ENCODE measurements at regions not wholly inside any gene's neighbourhood (a gene's known extent, or its start where the extent isn't known, plus 50 kb on each side); places are given as distances from the start of the nearest gene placed in this dataset.

- no peak overlapping the region for H3K4me3 ChIP-seq (ENCODE audit: low read length)
- DNase-seq (ENCODE audit: low read depth, low spot score): no peak
Observed at GRCh38 chr1:43067233-43067745, 104.8 kb downstream of the EBNA1BP2 start.

GRCh38 chr1:43066578-43066977 is 105.5 kb downstream of the EBNA1BP2 start:
- no peak overlapping the region for H3K4me3 ChIP-seq (ENCODE audit: low read length)
- DNase-seq (ENCODE audit: low read depth, low spot score): no peak

DNA sequence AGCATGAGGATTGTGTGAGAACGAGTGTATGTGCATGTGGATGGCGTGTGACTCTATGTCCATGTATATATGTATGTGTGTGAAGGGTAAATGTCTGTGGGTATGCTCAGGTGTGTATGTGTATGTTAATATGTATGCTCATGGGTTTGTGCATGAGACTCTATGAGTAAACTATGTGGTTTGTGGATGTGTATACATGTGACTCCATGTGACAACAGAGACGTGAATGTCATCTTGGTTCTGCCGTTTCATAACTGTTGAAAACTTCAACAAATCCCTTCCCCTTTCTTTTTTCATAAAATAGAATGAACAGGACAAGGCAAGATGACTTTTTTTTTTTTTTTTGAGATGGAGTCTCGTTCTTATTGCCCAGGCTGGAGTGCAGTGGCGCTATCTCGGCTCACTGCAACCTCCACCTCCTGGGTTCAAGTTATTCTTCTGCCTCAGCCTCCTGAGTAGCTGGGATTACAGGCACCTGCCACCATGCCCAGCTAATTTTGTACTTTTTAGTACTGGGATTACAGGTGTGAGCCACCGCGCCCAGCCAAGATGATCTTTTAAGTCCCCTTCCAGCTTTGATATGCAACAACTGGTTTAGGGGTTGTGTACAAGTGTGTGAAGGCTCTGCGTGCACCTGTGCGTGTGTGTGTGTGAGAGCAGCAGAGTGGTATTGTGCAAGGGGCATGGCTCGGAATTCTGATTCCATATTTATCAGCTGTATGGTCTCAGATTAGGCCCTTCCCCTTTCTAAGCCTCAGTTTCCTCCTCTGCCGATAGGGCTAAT is 106.3 kb downstream of the EBNA1BP2 start:
- no peak for DNase-seq (ENCODE audit: low read depth, low spot score)
- no peak overlapping the region for H3K4me3 ChIP-seq (ENCODE audit: low read length)

GRCh38 chr1:43065191-43065590 is 106.5 kb upstream of the SLC2A1 start:
- DNase-seq (ENCODE audit: low read depth, low spot score): no peak
- no peak overlapping the region for H3K4me3 ChIP-seq (ENCODE audit: low read length)

DNA sequence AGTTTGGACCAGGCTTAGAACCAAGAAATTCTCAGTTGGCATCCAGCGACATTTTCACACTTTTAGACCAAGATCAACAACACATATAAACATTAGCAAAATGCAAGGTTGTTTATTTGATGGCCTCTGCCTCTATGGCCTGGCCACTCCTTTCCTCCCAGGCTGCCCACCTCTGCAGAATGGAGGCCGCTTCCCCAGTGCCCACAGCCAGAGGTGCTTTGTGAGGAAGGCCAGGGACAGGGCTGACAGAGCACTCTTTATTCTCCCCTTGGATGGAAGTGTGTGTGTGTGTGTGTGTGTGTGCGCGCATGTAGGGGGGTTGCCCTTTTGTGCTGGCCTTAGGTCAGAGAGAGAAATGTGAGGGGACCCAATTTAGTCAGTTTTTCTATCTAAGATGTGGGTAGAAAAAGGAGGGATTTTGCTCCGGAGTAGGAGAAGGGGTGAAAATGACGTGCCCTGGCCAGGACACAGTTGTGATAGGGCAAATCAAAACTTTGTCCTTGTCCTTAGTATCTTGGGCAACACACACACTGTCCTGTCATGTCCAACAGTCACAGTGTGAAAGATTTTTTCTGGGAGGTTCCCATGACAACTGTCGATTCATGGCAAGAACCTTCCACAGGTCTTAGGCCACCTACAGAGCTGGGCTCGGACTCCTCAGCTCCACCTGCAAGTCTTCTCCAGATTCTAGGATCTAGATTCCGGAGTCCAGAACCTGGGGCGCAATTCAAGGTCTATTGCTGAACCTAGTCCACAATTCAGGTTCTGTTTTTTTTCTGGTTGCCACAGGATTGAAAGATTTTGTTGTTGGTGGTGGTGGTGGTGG is 104.9 kb upstream of the SLC2A1 start:
- DNase-seq (ENCODE audit: low read depth, low spot score): no peak
- no peak overlapping the region for H3K4me3 ChIP-seq (ENCODE audit: low read length)

DNA sequence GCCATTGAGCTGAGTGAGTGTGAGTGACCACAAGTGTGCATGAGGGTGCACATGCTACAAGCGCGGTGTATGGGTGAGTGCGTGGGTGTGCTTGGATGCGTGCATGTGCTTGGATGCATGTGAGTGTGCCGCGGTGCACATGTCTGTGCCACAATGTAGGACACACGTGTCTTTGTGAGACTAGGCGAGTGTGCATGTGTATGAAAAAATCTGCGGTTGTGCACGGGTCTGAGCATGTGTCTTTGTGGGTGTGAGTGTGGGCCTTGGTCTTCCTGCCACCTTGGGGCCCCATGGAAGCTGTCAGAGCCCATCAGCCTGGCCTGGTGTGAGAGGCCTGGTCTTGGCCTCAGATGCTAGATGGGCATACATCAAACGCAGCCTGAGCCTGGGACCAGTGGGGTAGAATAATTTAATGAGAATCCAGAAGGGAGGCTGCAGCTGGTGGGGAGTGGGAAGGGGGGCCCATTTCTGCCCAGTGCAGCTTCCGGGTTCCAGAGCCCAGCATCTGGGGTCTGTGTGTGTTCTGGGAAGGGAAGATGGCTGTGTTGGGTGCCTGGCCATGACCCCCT is 103.9 kb upstream of the SLC2A1 start:
- no peak overlapping the region for H3K4me3 ChIP-seq (ENCODE audit: low read length)
- no peak for DNase-seq (ENCODE audit: low read depth, low spot score)

- H3K4me3 ChIP-seq (ENCODE audit: low read length): no peak overlapping the region
- no peak for DNase-seq (ENCODE audit: low read depth, low spot score)
Observed at GRCh38 chr1:43061757-43062156, 103.1 kb upstream of the SLC2A1 start.

DNA sequence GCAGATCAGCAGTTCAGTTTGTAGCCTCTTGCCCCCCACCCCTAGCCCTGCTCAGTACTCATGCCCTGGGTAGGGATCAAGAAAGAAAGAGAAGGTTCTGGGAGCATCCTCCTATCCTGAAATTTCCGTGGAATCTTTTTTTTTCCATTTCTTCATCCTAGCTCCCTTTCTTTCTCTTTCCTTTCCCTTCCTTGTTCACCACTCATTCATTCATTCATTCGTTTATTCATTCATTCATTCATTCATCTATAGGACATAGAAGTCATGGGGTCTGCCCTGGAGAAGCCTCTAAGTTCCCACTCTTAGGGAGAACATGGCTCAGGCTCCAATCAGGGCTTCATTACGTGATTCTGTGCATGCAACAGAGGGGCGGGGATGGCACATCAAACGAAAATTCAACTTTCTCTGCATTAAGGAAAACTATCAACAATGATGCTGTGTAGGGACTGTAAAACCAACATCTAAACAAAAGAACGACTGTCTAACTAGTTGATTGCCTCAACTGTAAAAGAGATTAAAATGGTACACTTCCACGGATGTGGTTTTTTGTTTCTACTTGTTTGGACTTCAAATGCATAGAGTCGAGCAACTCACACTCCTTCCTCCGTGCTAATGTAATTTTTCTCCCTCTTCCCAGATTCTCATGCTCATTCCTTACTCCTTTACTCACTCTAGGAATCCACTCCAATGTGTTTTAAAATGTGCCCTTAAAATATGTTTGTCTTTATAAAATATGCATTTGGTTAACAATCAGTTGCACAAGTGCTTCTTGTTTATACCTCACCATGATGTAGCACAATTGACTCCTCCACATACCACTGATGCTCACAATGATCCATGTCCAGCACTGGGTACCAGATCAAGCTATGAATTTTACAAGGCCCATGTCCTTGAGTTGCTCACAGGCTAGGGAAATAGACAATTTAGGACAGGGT is 101.2 kb upstream of the SLC2A1 start:
- DNase-seq (ENCODE audit: low read depth, low spot score): peak; percentile 37
- H3K4me3 ChIP-seq (ENCODE audit: low read length): no peak overlapping the region

GRCh38 chr1:43058545-43059360 is 100.1 kb upstream of the SLC2A1 start:
- no peak overlapping the region for H3K4me3 ChIP-seq (ENCODE audit: low read length)
- DNase-seq (ENCODE audit: low read depth, low spot score): no peak

DNA sequence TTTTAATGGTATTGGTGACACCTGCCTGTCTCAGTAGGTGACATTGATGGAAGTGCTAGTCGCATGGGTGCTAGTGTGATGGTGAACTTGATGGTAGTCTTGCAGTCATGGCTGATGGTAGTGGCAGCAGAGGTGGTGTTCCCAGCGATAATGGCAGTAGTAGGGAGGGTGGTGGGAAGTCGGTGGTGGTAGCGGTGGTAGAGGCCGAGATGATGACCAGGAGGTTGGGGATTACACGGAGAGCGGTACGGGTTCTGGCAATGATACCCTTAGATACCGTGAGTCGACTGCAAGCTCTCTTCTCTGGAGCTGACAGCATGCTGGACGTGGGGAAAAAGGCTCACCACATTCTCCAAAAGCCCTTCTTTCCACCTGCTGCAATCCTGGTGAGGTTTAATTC is 99.4 kb upstream of the SLC2A1 start:
- H3K4me3 ChIP-seq (ENCODE audit: low read length): no peak overlapping the region
- no peak for DNase-seq (ENCODE audit: low read depth, low spot score)

DNA sequence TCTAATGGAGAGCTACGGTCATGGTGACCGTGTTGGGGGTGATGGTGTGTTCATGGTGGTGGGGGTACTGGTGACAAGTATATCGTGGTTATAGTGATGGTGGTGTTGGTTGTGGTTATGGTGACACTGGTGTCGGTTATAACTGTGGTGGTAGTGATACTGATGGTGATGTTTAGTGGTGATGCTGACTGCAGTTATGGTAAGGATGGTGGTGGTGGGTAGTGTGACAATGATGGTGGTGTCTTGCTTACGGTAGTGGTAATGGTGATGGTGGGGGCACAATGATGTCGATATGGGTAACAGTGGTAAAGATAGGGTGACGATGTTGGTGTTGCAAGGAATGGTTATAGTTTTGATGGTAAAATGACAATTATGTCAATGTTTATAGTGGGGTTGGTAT is 98.9 kb upstream of the SLC2A1 start:
- DNase-seq (ENCODE audit: low read depth, low spot score): no peak
- H3K4me3 ChIP-seq (ENCODE audit: low read length): no peak overlapping the region

DNA sequence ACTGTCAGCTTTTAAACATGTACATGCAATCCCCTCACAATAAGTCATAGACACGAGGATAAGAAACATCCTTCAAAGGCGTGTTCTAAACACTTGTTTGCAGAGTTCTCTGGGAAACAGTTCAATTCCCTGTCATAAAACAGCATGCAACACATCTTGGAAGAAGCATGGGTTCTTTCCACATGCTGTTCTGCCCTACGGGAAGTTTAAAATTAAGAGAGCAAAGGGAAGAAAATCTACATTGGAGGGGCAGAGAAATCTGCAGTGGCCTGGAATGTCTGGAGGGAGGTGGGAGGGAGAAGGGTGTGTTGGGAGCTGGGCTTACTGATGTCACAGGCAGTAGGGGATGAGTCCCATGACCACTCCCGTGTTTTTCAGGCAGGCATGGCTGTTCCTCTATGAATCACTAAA is 98.3 kb upstream of the SLC2A1 start:
- no peak for DNase-seq (ENCODE audit: low read depth, low spot score)
- H3K4me3 ChIP-seq (ENCODE audit: low read length): no peak overlapping the region

DNA sequence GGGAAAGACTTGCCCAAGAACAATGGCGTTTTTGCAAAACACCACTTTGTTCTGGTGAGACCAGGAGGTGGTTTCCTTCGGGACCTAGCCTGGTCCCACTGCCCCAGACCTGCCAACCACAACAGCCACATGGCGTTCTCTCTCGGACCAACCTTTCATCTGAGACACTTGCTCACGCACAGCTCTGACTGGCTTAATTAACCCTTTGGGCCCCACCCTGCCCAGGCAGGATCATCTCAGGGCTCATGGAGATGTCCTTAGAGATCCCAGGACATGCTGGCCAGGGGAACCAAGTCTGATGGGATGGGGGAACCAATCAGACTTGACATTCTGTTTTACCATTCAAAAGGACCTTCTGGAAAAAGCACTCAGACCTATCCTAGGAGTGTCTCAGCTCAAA is 97.8 kb upstream of the SLC2A1 start:
- DNase-seq (ENCODE audit: low read depth, low spot score): no peak
- no peak overlapping the region for H3K4me3 ChIP-seq (ENCODE audit: low read length)

DNA sequence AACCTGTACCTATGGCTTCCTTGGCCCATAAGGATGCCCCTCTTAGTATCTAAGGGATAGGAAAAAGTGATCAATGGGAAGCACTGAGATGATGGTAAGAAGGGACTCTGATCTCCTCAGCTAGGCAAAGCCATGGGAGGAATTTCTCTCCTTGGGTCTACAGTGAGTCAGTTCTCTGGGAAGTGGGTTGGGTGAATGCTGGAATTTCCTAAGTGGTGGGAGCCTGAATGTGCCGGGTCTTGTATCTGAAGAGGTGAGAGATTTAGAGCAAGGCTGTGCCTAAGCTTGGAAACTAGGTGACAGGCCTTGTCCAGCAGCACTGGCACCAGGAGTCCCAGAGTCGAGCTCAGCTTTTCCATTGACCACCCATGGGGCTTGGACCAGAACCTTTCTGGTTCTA is 96.3 kb upstream of the SLC2A1 start:
- no peak overlapping the region for H3K4me3 ChIP-seq (ENCODE audit: low read length)
- no peak for DNase-seq (ENCODE audit: low read depth, low spot score)

DNA sequence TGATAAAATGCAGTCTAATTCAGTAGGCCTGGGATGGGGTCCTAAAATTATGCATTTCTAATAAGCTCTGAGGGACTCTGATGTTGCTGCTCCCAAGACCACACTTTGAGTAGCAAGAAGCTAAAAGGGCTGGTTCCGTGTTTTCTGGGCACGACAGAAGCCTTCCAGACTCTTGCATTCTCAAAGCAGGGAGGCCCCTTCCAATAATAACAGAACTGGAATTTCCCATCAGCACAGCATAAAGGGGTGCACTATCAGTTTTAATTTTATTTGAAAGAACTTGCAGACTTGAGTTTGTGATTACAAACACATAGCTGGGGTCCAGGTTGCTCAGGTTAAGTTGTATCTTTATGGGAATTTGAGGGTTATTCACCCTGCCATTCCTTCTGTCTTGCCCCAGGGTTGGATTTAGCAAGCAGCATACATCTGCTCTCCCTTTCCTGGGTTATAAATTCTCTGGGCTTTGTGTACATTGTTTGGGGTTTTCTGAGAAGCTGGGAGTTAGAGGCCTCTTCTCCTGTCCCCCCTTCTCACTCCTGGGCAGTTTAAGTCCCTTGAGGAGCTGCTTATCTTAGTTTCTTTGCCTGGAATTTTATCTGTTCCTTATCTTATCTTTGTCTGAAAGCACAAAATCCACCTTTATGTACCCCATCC is 94.2 kb upstream of the SLC2A1 start:
- H3K4me3 ChIP-seq (ENCODE audit: low read length): no peak overlapping the region
- no peak for DNase-seq (ENCODE audit: low read depth, low spot score)

DNA sequence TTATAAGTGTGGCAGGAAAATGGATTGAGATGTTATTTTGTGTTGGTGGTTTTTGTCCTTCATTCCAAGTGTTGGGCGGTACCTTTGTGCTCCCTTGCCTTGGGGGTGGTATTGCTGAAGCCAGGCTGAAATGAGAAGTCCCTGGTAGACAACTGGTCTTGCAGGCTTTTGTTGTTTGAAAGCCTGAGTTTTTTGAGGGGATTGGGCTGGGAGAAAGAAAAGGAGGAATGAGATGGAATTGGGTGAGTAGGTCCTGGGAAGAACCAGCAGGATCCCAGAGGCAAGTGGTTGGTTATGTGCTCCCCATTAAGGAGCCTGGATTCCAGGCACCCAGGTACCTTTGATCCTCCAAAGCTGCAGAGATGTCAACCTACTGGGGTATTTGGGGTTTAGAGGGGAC is 93.7 kb upstream of the SLC2A1 start:
- no peak for DNase-seq (ENCODE audit: low read depth, low spot score)
- H3K4me3 ChIP-seq (ENCODE audit: low read length): no peak overlapping the region

DNA sequence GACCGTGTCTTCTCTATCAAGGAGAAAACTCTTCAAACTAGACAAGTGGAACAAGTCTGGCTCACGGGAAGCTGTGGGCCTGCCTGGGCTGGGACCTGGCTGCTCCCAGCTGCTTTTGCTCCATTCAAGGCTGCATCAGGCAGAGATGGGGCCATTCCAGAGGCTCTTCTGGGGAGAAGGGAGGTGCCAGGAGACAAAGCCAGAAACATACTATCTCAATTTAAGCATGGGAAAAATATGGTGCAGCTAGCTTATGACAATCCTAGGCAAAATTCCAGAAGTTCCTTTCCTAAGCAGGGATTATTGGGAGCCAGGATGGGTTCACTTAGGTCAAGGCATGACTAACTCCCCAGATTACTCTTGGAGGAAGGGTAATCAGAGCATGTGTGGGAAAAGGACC is 90.8 kb upstream of the SLC2A1 start:
- DNase-seq (ENCODE audit: low read depth, low spot score): no peak
- no peak overlapping the region for H3K4me3 ChIP-seq (ENCODE audit: low read length)

DNA sequence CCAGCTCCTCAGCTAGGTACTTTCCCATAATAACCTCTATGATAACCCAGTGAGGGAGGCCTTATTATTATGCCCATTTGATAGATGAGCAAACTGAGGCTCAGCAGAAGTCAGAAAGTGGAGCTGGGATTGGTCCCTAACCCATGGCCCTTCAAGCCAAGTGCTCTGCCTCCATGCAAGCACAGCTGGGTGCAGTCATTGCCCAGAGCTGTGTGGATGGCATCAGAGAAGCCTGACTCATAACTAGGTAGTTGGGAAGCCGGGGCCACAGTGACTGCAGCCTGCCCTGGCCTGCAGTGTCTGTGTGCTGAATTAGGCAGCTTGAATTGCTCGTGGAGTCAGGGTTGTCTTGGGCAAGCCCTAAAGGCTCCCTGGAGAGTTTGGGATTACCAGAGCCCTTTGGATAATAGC is 89.9 kb upstream of the SLC2A1 start:
- no peak for DNase-seq (ENCODE audit: low read depth, low spot score)
- no peak overlapping the region for H3K4me3 ChIP-seq (ENCODE audit: low read length)
